ENCODE measurements at regions not wholly inside any gene's neighbourhood (a gene's known extent, or its start where the extent isn't known, plus 50 kb on each side); places are given as distances from the start of the nearest gene placed in this dataset.

GRCh38 chr1:244954359-244954758 is 90.0 kb upstream of the HNRNPU start:
- in situ Hi-C loops (cut with MboI) (no loop called here), intact Hi-C loops (cut with micrococcal nuclease; ENCODE audit: unreplicated experiment) (no loop called here)
- CTCF ChIA-PET = interaction anchor here (7.4 kb wide), 1 partner anchor 15 kb away, joined by 32 read pairs; no protein-coding TSS in a partner anchor
- Histone ChIP-seq H3K27ac (ENCODE audit: control insufficient read depth, insufficient read depth) (no peak overlapping the region), H4K20me1 (ENCODE audit: control insufficient read depth, insufficient read depth) (no peaks in the 10 kb centered on the region), H3K27me3 (replicated peaks in 1 of 2; ENCODE audit: control insufficient read depth in 2 of 2, insufficient read depth in 2 of 2, low read length in 1 of 2) (no peaks in the 10 kb centered on the region), H2AFZ (ENCODE audit: control insufficient read depth, low read depth, low read length) (no peak overlapping the region), H3K9me3 (replicated peaks; ENCODE audit: control insufficient read depth, insufficient read depth, low read length) (no peaks in the 10 kb centered on the region), H3K79me2 (ENCODE audit: control insufficient read depth, insufficient read depth, low read length) (no peaks in the 10 kb centered on the region), H3K9ac (ENCODE audit: control insufficient read depth, insufficient read depth, low read length) (no peak overlapping the region), H3K36me3 (ENCODE audit: control insufficient read depth in 2 of 2, insufficient read depth in 2 of 2, low read length in 1 of 2) (no peaks in the 10 kb centered on the region), H3K4me1 (ENCODE audit: control insufficient read depth, insufficient read depth, low read length) (peaks cover 6% of the 10 kb centered on the region), H3K4me3 (no peak overlapping the region), H3K4me2 (ENCODE audit: control insufficient read depth, insufficient read depth) (no peak overlapping the region)
- ATAC-seq (no peak), DNase-seq (ENCODE audit: low read depth, low spot score) (no peak), FAIRE-seq (no peak)
- RAD21 ChIA-PET (ENCODE audit: unreplicated experiment) = interaction anchor here (1.1 kb wide), 1 partner anchor 14 kb away, joined by 3 read pairs; no protein-coding TSS in a partner anchor
- WGBS (ENCODE audit: insufficient coverage, insufficient replicate concordance, low lambda C conversion rate, missing lambda C conversion rate) = 62% methylated on average over 2 of the region's 2 CpGs
- SMC1A ChIA-PET (ENCODE audit: uncharacterized antibody, unreplicated experiment) = interaction anchor here (1.1 to 3.1 kb wide), 3 partner anchors 9 to 17 kb away, joined by 3 to 20 read pairs (median 7); no protein-coding TSS in a partner anchor
- POLR2A ChIA-PET = interaction anchor here (0.6 kb wide), 1 partner anchor 13 kb away, joined by 4 read pairs; no protein-coding TSS in a partner anchor
- BruUV-seq (replicated peaks) = no TSS peak
- TF ChIP-seq ATF3 (IDR thresholded peaks at IDR 0.05; ENCODE audit: borderline replicate concordance, extremely low read depth, low read depth, low read length) (no peak), LARP7 (IDR thresholded peaks at IDR 0.05) (no peak), WRNIP1 (IDR thresholded peaks at IDR 0.05; ENCODE audit: borderline replicate concordance, low read depth, low read length) (no peak), ZBTB11 (CRISPR knock-in tag; IDR thresholded peaks at IDR 0.05) (no peak), CHD4 (IDR thresholded peaks at IDR 0.05) (no peak), CREM (IDR thresholded peaks at IDR 0.05; ENCODE audit: low read depth) (no peak), JUNB (IDR thresholded peaks at IDR 0.05) (no peak), ZZZ3 (IDR thresholded peaks at IDR 0.05; ENCODE audit: control insufficient read depth, insufficient read length, low read depth) (no peak), RAD51 (IDR thresholded peaks at IDR 0.05) (no peak), STAT3 (IDR thresholded peaks at IDR 0.05; ENCODE audit: low read depth, low read length) (no peak), MYC (IDR thresholded peaks at IDR 0.05; ENCODE audit: insufficient read depth, insufficient read length, insufficient replicate concordance, low read length, severe bottlenecking) (no peak), EED (IDR thresholded peaks at IDR 0.05; ENCODE audit: low read depth) (no peak), MTA3 (IDR thresholded peaks at IDR 0.05; ENCODE audit: borderline replicate concordance, low read length) (no peak), TBL1XR1 (IDR thresholded peaks at IDR 0.05; ENCODE audit: low read depth, low read length) (no peak), RB1 (IDR thresholded peaks at IDR 0.05; ENCODE audit: borderline replicate concordance) (no peak), FOXM1 (IDR thresholded peaks at IDR 0.05; ENCODE audit: low read depth, low read length) (no peak), POLR2AphosphoS2 (IDR thresholded peaks at IDR 0.05; ENCODE audit: low read depth, low read length) (no peak)
